ENCODE measurements at regions not wholly inside any gene's neighbourhood (a gene's known extent, or its start where the extent isn't known, plus 50 kb on each side); places are given as distances from the start of the nearest gene placed in this dataset.
A peak's percentile ranks its signal among the peaks of the same experiment; 100 is the strongest.

- intact Hi-C loops (cut with DNase I) = no loop called here
- Histone ChIP-seq H3K27ac (no peak overlapping the region), H3K4me3 (no peak overlapping the region), H3K9me3 (no peaks in the 10 kb centered on the region), H3K27me3 (ENCODE audit: low read depth) (no peaks in the 10 kb centered on the region), H3K4me1 (no peaks in the 10 kb centered on the region), H3K36me3 (no peaks in the 10 kb centered on the region)
- TF ChIP-seq, protein P1, sequence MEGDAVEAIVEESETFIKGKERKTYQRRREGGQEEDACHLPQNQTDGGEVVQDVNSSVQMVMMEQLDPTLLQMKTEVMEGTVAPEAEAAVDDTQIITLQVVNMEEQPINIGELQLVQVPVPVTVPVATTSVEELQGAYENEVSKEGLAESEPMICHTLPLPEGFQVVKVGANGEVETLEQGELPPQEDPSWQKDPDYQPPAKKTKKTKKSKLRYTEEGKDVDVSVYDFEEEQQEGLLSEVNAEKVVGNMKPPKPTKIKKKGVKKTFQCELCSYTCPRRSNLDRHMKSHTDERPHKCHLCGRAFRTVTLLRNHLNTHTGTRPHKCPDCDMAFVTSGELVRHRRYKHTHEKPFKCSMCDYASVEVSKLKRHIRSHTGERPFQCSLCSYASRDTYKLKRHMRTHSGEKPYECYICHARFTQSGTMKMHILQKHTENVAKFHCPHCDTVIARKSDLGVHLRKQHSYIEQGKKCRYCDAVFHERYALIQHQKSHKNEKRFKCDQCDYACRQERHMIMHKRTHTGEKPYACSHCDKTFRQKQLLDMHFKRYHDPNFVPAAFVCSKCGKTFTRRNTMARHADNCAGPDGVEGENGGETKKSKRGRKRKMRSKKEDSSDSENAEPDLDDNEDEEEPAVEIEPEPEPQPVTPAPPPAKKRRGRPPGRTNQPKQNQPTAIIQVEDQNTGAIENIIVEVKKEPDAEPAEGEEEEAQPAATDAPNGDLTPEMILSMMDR (IDR thresholded peaks at IDR 0.05) = no peak
- DNase-seq (no peak), ATAC-seq (no peak)
Measured at GRCh38 chr14:28023853-28024252, 742.7 kb upstream of the FOXG1 start.

DNA sequence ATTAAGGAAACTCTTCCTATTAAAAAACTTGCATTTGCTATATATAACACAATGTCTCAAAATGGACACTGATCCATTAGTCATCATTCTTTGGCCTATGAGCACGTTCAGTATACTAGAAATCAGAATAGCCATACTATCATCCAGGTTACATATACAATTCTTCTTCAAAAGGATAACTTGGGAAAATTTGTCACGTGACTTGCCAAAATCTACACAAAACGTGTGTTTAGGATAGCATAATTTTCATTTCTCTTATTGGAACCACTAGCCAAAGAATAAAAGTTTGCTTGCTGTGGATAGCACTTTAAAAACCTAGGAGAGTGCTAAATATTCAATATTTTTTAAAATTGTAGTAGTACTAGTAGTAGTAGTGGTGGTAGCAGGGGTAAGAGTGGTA is 714.3 kb upstream of the FOXG1 start:
- ATAC-seq = no peak
- no peak overlapping the region for H3K4me3 ChIP-seq
- no peaks in the 10 kb centered on the region for H3K27me3 ChIP-seq (ENCODE audit: low read depth)
- H3K36me3 ChIP-seq = no peaks in the 10 kb centered on the region
- DNase-seq = no peak
- no peaks in the 10 kb centered on the region for H3K9me3 ChIP-seq
- H3K27ac ChIP-seq = no peak overlapping the region
- H3K4me1 ChIP-seq = no peaks in the 10 kb centered on the region
- TF ChIP-seq, protein P1 (IDR thresholded peaks at IDR 0.05) = no peak
- intact Hi-C loops (cut with DNase I) = no loop called here

- TF ChIP-seq, protein P1 (IDR thresholded peaks at IDR 0.05) = no peak
Measured at GRCh38 chr14:28055008-28055407, 711.6 kb upstream of the FOXG1 start.

DNA sequence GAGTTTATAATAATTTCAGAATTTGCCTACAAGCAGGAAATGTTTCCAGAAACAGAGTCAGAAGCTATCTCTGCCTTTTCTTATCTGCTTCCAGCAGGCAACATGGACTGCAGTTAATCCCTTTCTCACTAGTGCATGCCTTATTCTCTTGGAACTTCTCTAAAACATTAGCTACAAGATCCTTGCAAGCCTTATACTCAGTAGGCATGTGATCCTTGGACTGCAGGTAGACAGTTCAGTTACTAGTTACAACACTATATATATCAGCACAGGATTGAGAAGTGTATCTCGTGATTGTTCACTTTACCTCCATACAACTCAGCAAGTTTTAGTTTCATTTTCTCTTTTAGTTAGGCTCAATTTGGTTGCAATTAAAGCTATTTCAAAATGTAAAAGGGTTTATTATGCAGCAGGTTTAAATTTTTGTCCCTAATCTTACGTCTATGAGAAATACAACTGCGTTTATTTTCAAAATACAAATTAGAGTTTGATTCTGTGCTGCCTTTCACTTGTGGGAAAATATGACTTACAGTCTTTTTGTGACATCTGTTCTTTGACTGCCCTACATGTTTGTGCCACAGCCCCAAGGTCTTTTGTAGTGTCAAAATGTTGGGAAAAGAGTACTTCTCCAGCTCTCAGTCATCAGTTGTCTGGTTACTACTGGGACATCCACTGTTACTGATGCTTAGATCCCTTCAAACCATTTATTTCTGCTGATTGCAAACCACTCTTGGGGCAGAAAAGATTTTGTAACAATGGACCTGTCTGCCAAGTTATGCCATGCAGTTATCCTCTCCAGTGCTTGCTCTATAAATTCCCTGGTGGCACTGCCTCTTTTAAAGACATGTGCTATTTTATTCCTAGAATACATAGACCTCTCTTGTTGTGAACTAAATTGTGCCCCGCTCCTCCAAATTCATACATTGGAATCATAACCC is 709.0 kb upstream of the FOXG1 start:
- peak; percentile 47 to 51 for ATAC-seq
- no peaks in the 10 kb centered on the region for H3K36me3 ChIP-seq
- no peaks in the 10 kb centered on the region for H3K4me1 ChIP-seq
- no peaks in the 10 kb centered on the region for H3K9me3 ChIP-seq
- H3K27ac ChIP-seq = no peak overlapping the region
- TF ChIP-seq, protein P1 (IDR thresholded peaks at IDR 0.05) = no peak
- peak overlapping the region; percentile 32 for H3K4me3 ChIP-seq
- intact Hi-C loops (cut with DNase I) = no loop called here
- H3K27me3 ChIP-seq (ENCODE audit: low read depth) = no peaks in the 10 kb centered on the region
- no peak for DNase-seq

More at GRCh38 chr14:28055008-28055407, 711.6 kb upstream of the FOXG1 start:
- Histone ChIP-seq H3K4me1 (no peaks in the 10 kb centered on the region), H3K27ac (no peak overlapping the region), H3K36me3 (no peaks in the 10 kb centered on the region), H3K27me3 (ENCODE audit: low read depth) (no peaks in the 10 kb centered on the region), H3K4me3 (no peak overlapping the region), H3K9me3 (no peaks in the 10 kb centered on the region)
- intact Hi-C loops (cut with DNase I) = no loop called here
- ATAC-seq (no peak), DNase-seq (no peak)

GRCh38 chr14:28059254-28059653 is 707.3 kb upstream of the FOXG1 start:
- DNase-seq = no peak
- TF ChIP-seq, protein P1 (IDR thresholded peaks at IDR 0.05) = no peak
- Histone ChIP-seq H3K4me1 (no peaks in the 10 kb centered on the region), H3K36me3 (no peaks in the 10 kb centered on the region), H3K9me3 (no peaks in the 10 kb centered on the region), H3K4me3 (no peak overlapping the region), H3K27me3 (ENCODE audit: low read depth) (no peaks in the 10 kb centered on the region), H3K27ac (no peak overlapping the region)
- no peak for ATAC-seq
- intact Hi-C loops (cut with DNase I) = no loop called here
